LNCaP clone FGC (cell line): ENCODE measurements at regions not wholly inside any gene's neighbourhood (a gene's known extent, or its start where the extent isn't known, plus 50 kb on each side); places are given as distances from the start of the nearest gene placed in this dataset.
"Not testable (repeated sequence)": the region's sequence is repeated elsewhere in the genome, so short reads cannot be mapped to it uniquely, and the experiment has no call there.

Experiments
- DNase-seq: peaks from one replicate; pipeline ENCODE4 v3.0.0-alpha.2; 2011; ENCODE audit warnings: low read depth
- H3K4me3 ChIP-seq: 2 replicates; pipeline ENCODE4 v1.5.1; 2011; ENCODE audit warnings: mild to moderate bottlenecking, low read depth, low read length, control low read depth
- TF ChIP-seq, protein P1 (sequence below): IDR thresholded peaks from 2 replicates; pipeline ENCODE4 v1.5.1; 2012; ENCODE audit warnings: mild to moderate bottlenecking; ENCODE audit not compliant: control insufficient read depth, insufficient read depth; ENCODE audit errors: extremely low read depth

DNA sequence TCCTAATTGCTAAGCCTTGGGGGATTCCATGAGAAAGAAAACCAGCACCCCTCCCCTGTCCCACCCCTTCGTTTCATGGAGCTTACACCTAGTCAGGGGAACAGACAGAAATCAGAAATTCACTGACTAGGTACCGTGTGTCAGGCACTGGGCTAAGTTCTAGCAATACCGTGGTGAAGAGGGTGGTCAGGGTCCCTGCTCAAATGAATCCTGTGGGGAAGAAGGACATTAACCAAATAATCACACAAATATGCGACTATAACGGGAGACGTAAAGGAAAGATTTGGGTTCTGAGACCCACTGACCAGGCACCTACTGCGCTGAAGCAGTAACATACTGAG lies 65.1 kb upstream of the TOP1 start:
- no peak for DNase-seq
- TF ChIP-seq, protein P1, sequence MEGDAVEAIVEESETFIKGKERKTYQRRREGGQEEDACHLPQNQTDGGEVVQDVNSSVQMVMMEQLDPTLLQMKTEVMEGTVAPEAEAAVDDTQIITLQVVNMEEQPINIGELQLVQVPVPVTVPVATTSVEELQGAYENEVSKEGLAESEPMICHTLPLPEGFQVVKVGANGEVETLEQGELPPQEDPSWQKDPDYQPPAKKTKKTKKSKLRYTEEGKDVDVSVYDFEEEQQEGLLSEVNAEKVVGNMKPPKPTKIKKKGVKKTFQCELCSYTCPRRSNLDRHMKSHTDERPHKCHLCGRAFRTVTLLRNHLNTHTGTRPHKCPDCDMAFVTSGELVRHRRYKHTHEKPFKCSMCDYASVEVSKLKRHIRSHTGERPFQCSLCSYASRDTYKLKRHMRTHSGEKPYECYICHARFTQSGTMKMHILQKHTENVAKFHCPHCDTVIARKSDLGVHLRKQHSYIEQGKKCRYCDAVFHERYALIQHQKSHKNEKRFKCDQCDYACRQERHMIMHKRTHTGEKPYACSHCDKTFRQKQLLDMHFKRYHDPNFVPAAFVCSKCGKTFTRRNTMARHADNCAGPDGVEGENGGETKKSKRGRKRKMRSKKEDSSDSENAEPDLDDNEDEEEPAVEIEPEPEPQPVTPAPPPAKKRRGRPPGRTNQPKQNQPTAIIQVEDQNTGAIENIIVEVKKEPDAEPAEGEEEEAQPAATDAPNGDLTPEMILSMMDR: no peak
- no peak overlapping the region for H3K4me3 ChIP-seq

DNA sequence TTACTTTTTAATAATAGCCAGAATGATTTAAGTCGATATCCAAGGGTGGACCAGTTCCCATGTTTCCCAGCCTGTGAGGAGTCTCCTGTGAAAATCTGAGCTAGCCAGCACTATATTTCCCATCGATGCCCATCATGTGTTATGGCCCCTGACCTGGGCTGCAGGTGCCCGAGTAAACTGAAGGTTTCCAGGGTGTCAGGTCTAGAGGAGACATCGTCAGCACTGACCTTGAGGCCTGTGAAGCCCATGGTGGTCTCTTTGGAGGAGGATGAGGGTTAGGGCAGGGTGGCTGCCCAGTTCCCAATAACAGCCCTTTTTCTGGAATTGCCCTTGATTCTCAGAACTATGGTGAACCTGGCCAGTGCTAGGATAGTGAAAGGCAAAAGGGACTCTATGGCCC lies 63.0 kb upstream of the TOP1 start:
- DNase-seq: no peak
- H3K4me3 ChIP-seq: no peak overlapping the region
- TF ChIP-seq, protein P1: no peak

DNA sequence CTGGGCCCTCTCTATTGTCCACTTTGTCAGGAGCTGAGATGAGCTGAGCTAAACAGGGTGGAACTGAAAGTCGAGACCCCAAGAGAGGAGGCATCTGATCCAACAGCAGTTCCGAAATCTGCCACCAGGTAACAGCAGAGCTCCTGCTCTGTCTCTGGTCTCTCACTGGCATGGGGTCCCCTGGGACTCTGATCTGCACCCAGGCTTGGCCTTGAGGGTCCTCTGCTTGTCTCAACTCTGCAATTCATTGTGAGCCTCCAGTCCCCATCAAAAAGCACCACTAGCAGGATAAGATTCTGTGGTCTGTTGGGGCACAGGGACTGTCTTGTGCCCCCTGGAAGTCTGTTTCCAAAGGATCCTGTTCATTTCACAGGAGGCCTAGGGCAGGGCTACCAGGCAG lies 62.5 kb upstream of the TOP1 start:
- no peak overlapping the region for H3K4me3 ChIP-seq
- no peak for DNase-seq
- TF ChIP-seq, protein P1: no peak

- H3K4me3 ChIP-seq: no peak overlapping the region
- no peak for DNase-seq
- TF ChIP-seq, protein P1: no peak
Observed at GRCh38 chr20:40966516-40967185, 62.0 kb upstream of the TOP1 start.

DNA sequence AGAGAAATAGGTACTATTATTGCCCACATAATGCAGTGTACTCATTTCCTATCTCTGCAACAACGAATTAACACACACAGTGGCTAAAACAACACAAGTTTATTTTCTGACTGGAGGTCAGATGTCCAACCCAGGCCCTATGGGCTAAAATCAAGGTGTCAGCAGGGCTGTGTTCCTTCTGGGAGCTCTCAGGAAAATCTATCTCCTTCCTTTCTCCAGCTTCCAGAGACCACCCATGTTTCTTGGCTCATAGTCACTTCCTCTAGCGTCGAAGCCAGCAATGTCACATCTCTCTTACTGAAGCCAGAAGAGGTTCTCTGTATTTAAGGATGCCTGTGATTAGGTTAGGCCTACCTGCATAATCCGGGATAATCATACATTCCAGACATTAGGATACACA lies 60.9 kb upstream of the TOP1 start:
- TF ChIP-seq, protein P1: no peak
- no peak overlapping the region for H3K4me3 ChIP-seq
- DNase-seq: no peak

DNA sequence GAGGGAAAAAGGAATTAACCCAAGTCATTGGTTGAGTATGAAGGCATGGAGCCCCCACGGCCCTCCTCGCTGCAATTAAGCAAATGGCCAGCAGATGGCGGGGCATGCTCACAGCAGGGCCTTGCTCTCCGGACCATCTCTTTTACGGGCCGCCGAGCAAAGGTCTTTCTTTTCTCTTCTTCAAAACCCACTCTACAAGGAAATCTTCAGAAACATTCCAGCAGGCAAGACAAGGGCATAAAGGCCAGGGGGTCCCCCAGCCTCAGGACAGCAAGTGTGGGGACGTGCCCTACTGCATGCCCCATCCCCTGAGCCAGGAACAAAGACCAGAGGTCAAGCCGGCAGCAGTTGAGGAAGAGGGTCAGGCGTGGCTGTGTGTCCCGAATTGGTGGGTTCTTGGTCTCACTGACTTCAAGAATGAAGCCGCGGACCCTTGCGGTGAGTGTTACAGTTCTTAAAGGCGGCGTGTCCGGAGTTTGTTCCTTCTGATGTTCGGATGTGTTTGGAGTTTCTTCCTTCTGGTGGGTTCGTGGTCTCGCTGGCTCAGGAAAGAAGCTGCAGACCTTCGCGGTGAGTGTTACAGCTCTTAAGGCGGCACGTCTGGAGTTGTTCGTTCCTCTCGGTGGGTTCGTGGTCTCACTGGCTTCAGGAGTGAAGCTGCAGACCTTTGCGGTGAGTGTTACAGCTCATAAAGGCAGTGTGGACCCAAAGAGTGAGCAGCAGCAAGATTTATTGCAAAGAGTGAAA lies 59.6 kb upstream of the TOP1 start:
- TF ChIP-seq, protein P1: peak; percentile 97
- H3K4me3 ChIP-seq: not testable (repeated sequence)
- DNase-seq: peak; percentile 6
